GM12875 (cell line): ENCODE measurements at regions not wholly inside any gene's neighbourhood (a gene's known extent, or its start where the extent isn't known, plus 50 kb on each side); places are given as distances from the start of the nearest gene placed in this dataset.

Experiments
- H3K4me3 ChIP-seq: one replicate; pipeline ENCODE4 v1.5.1; 2011; ENCODE audit warnings: low read depth, low read length, control low read depth
- CTCF ChIP-seq: IDR thresholded peaks from 2 replicates; pipeline ENCODE4 v1.5.1; 2011; ENCODE audit warnings: low read depth, mild to moderate bottlenecking, control low read depth, inconsistent platforms, low read length, moderate library complexity, borderline replicate concordance; ENCODE audit not compliant: insufficient read depth

- no peak overlapping the region for H3K4me3 ChIP-seq
- no peak for TF ChIP-seq CTCF
Measured at GRCh38 chr1:208419746-208420420, 175.7 kb upstream of the PLXNA2 start.

GRCh38 chr1:208420696-208421095, 176.5 kb upstream of the PLXNA2 start:
- no peak for TF ChIP-seq CTCF

GRCh38 chr1:208421486-208421885, 177.3 kb upstream of the PLXNA2 start:
- no peak for TF ChIP-seq CTCF
- H3K4me3 ChIP-seq = no peak overlapping the region

More at GRCh38 chr1:208420696-208421095, 176.5 kb upstream of the PLXNA2 start:
- no peak overlapping the region for H3K4me3 ChIP-seq

GRCh38 chr1:208423526-208423925, 179.3 kb upstream of the PLXNA2 start:
- H3K4me3 ChIP-seq = no peak overlapping the region
- TF ChIP-seq CTCF = no peak

- TF ChIP-seq CTCF = no peak
- H3K4me3 ChIP-seq = no peak overlapping the region
Measured at GRCh38 chr1:208425096-208425495, 180.9 kb upstream of the PLXNA2 start.

GRCh38 chr1:208430220-208430619, 186.0 kb upstream of the PLXNA2 start:
- TF ChIP-seq CTCF = no peak
- H3K4me3 ChIP-seq = no peak overlapping the region

- TF ChIP-seq CTCF = no peak
Measured at GRCh38 chr1:208431721-208432120, 187.5 kb upstream of the PLXNA2 start.

More at GRCh38 chr1:208431721-208432120, 187.5 kb upstream of the PLXNA2 start:
- H3K4me3 ChIP-seq = no peak overlapping the region
